ENCODE measurements at regions not wholly inside any gene's neighbourhood (a gene's known extent, or its start where the extent isn't known, plus 50 kb on each side); places are given as distances from the start of the nearest gene placed in this dataset.
"Not testable (repeated sequence)": the region's sequence is repeated elsewhere in the genome, so short reads cannot be mapped to it uniquely, and the experiment has no call there.

GRCh38 chr1:58950897-58951296 is 167.1 kb upstream of the JUN start:
- intact Hi-C loops (cut with micrococcal nuclease; ENCODE audit: unreplicated experiment): no loop called here
- Histone ChIP-seq H3K27me3 (replicated peaks; ENCODE audit: insufficient read depth, low read depth, low read length, poor library complexity) (no peaks in the 10 kb centered on the region), H3K4me1 (ENCODE audit: insufficient read depth, low read length, poor library complexity, severe bottlenecking) (no peaks in the 10 kb centered on the region), H3K4me3 (ENCODE audit: low read depth, low read length, poor library complexity, severe bottlenecking) (no peak overlapping the region), H3K36me3 (ENCODE audit: insufficient read depth, low read length, poor library complexity, severe bottlenecking) (no peaks in the 10 kb centered on the region), H3K9me3 (ENCODE audit: low read depth, low read length, poor library complexity, severe bottlenecking) (no peaks in the 10 kb centered on the region), H3K27ac (ENCODE audit: low read depth, low read length, poor library complexity, severe bottlenecking) (no peak overlapping the region)
- no peak for DNase-seq (ENCODE audit: low spot score)
- TF ChIP-seq EZH2 (IDR thresholded peaks at IDR 0.05; ENCODE audit: borderline replicate concordance, low read depth, low read length, poor library complexity, severe bottlenecking): no peak
- peak; percentile 32; the same call in 1 of the 2 replicates for TF ChIP-seq CTCF (conservative IDR thresholded peaks at IDR 0.05; ENCODE audit: low read depth, low read length)
- ChIA-PET CTCF (no interaction called here), POLR2A (ENCODE audit: low non-redundant PET) (no interaction called here)
- no TSS peak for BruUV-seq (replicated peaks)

GRCh38 chr1:58953951-58954350 is 170.1 kb upstream of the JUN start:
- BruUV-seq (replicated peaks); POLR2A ChIA-PET (ENCODE audit: low non-redundant PET); DNase-seq (ENCODE audit: low spot score); H3K4me1 ChIP-seq (ENCODE audit: insufficient read depth, low read length, poor library complexity, severe bottlenecking); H3K9me3 ChIP-seq (ENCODE audit: low read depth, low read length, poor library complexity, severe bottlenecking); H3K27ac ChIP-seq (ENCODE audit: low read depth, low read length, poor library complexity, severe bottlenecking); intact Hi-C loops (cut with micrococcal nuclease; ENCODE audit: unreplicated experiment); H3K27me3 ChIP-seq (replicated peaks; ENCODE audit: insufficient read depth, low read depth, low read length, poor library complexity); H3K36me3 ChIP-seq (ENCODE audit: insufficient read depth, low read length, poor library complexity, severe bottlenecking); CTCF ChIA-PET; H3K4me3 ChIP-seq (ENCODE audit: low read depth, low read length, poor library complexity, severe bottlenecking): not testable (repeated sequence)

- CTCF ChIA-PET; H3K4me3 ChIP-seq (ENCODE audit: low read depth, low read length, poor library complexity, severe bottlenecking); H3K36me3 ChIP-seq (ENCODE audit: insufficient read depth, low read length, poor library complexity, severe bottlenecking); intact Hi-C loops (cut with micrococcal nuclease; ENCODE audit: unreplicated experiment); POLR2A ChIA-PET (ENCODE audit: low non-redundant PET); H3K27me3 ChIP-seq (replicated peaks; ENCODE audit: insufficient read depth, low read depth, low read length, poor library complexity); BruUV-seq (replicated peaks); H3K9me3 ChIP-seq (ENCODE audit: low read depth, low read length, poor library complexity, severe bottlenecking); DNase-seq (ENCODE audit: low spot score); H3K27ac ChIP-seq (ENCODE audit: low read depth, low read length, poor library complexity, severe bottlenecking); H3K4me1 ChIP-seq (ENCODE audit: insufficient read depth, low read length, poor library complexity, severe bottlenecking): not testable (repeated sequence)
Measured at GRCh38 chr1:58963287-58963686, 179.4 kb upstream of the JUN start.

- H3K36me3 ChIP-seq (ENCODE audit: insufficient read depth, low read length, poor library complexity, severe bottlenecking): no peaks in the 10 kb centered on the region
- H3K4me3 ChIP-seq (ENCODE audit: low read depth, low read length, poor library complexity, severe bottlenecking): no peak overlapping the region
- no peak for DNase-seq (ENCODE audit: low spot score)
- intact Hi-C loops (cut with micrococcal nuclease; ENCODE audit: unreplicated experiment): no loop called here
- CTCF ChIA-PET: no interaction called here
- POLR2A ChIA-PET (ENCODE audit: low non-redundant PET): no interaction called here
- H3K27me3 ChIP-seq (replicated peaks; ENCODE audit: insufficient read depth, low read depth, low read length, poor library complexity): no peaks in the 10 kb centered on the region
- H3K27ac ChIP-seq (ENCODE audit: low read depth, low read length, poor library complexity, severe bottlenecking): no peak overlapping the region
- H3K9me3 ChIP-seq (ENCODE audit: low read depth, low read length, poor library complexity, severe bottlenecking): no peaks in the 10 kb centered on the region
- no peaks in the 10 kb centered on the region for H3K4me1 ChIP-seq (ENCODE audit: insufficient read depth, low read length, poor library complexity, severe bottlenecking)
- no TSS peak for BruUV-seq (replicated peaks)
- no peak for TF ChIP-seq CTCF (conservative IDR thresholded peaks at IDR 0.05; ENCODE audit: low read depth, low read length)
- TF ChIP-seq EZH2 (IDR thresholded peaks at IDR 0.05; ENCODE audit: borderline replicate concordance, low read depth, low read length, poor library complexity, severe bottlenecking): no peak
Measured at GRCh38 chr1:58964428-58964827, 180.6 kb upstream of the JUN start.

Data from A673 (cell line).